ENCODE measurements at regions not wholly inside any gene's neighbourhood (a gene's known extent, or its start where the extent isn't known, plus 50 kb on each side); places are given as distances from the start of the nearest gene placed in this dataset.
"Not testable (repeated sequence)": the region's sequence is repeated elsewhere in the genome, so short reads cannot be mapped to it uniquely, and the experiment has no call there.

- no peak for DNase-seq
Observed at GRCh38 chr5:167361795-167362194, 929.6 kb upstream of the WWC1 start.

DNA sequence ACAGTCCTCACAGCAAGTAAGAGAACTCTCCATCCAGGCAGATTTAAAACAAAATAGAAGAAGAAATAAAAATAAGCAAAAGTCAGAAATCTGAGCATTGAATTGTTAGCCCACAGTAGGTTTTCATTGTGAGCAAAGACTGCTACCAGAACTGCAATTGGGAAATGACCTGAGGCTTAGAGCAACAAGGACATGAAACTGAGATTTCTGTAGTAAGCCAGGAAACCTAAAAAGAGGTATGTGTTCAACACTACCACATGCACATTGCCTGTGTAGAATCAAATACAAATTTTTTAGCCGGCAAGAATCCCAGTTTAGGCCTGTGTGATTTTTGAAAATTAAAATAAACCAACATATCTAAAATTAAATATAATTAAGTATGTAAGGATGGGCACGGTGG, 928.4 kb upstream of the WWC1 start:
- no peak for DNase-seq

DNA sequence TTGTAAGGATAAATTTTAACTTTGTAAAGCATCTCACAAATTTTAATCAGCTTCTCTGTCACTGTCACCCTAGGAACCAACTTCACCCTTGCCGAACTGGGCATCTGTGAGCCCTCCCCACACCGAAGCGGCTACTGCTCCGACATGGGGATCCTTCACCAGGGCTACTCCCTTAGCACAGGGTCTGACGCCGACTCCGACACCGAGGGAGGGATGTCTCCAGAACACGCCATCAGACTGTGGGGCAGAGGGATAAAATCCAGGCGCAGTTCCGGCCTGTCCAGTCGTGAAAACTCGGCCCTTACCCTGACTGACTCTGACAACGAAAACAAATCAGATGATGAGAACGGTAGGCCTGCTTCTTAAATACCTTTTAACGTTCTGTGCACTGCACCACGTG, 916.3 kb upstream of the WWC1 start:
- DNase-seq: no peak

DNA sequence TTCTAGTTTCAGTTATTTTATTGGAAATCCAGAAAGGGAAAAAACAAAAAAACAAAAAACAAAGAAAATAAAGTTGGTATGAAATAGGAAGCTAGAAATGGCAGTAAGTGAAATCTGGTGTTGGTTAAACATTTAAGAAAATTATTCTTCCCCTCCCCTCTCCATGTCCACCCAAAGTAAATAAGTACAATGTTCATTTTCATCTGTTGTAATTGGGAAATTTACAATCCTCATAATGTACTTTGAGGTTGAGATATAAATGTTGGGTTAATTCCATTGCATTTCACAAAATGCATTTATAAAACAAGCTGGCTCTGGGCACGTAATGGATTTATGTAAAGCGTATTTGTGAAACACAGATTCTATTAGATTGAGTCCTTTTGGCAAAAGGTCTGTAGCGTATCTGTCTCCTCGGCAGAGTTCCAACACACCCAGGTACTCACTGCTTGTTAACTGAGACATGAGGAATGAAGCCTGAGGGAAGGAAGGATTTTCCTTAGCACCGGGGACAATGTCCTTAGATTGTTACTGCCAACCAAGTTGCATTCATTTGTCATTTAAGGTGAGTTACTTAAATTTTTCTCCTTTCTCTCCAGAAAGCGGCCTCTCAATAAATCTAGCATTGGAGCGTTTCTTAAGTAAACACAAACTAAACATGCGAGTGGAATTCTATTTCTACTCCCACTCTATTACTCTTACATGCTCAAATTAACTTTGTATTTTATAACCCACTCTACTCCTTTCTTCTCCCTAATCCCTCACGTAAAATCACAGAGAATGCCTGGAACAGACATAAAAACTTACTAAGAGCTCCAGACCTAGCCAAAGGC, 912.3 kb upstream of the WWC1 start:
- no peak for DNase-seq

DNA sequence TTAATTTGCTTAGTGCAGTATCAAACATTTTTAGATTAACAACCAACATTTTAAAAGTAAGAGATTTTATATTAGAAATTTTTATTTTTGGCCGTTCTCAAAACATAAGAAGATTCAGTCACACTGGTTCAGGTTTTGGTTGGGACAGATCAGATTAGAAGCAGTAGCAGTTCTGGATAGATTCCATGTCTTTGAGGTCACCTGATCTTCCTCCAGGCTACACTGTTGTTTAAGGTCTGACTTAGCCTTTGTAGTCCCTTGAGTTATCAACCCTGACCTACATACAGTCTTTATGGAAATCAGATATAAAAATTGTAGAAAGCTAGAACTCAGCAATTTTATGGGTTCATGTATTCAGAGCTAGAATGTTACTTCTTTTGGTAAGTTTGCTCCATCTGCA, 910.0 kb upstream of the WWC1 start:
- no peak for DNase-seq

- no peak for DNase-seq
Observed at GRCh38 chr5:167389537-167389936, 901.9 kb upstream of the WWC1 start.

- not testable (repeated sequence) for DNase-seq
Observed at GRCh38 chr5:167391286-167391685, 900.2 kb upstream of the WWC1 start.

GRCh38 chr5:167392240-167392639, 899.2 kb upstream of the WWC1 start:
- DNase-seq: no peak

- DNase-seq: no peak
Observed at GRCh38 chr5:167393358-167393757, 898.1 kb upstream of the WWC1 start.

- DNase-seq: no peak
Observed at GRCh38 chr5:167402671-167403070, 888.8 kb upstream of the WWC1 start.

GRCh38 chr5:167406513-167406912, 884.9 kb upstream of the WWC1 start:
- no peak for DNase-seq

- DNase-seq: no peak
Observed at GRCh38 chr5:167412556-167412955, 878.9 kb upstream of the WWC1 start.

DNA sequence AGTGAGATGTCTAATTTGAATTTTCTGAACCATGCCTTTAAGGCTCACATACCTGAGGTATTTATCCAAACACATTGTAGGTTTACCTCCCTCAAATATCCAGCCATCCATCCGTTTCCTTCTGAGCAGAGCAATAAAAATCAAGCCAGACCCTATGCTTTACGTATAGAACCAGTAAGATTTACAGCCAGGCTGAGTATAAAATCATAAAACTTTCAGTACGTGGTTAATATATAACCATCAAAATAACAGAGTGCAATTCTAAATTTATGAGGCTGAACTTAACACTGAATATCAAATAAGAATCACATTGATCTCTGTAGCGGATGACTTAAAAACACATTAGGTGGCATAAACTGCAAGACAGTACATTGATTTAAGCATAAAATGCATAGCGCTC, 877.9 kb upstream of the WWC1 start:
- DNase-seq: no peak

DNA sequence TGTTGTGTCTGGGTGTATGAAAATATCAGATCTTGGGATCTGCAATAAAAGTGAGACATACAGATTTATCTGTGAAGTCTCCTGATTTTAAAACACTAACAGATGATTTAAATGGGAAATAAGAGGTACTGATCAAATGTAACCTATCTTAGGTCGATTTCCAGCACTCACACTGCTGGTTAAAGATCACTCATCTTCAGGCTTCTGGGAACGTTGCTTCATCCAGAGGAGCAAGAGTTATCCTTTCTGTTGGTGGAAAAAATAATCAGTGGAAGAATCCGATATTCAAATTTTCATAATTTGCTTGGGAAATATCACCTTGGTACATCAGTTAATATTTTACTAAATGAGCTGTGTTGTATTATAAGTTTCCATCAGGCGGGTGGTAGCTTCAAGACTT, 876.8 kb upstream of the WWC1 start:
- no peak for DNase-seq

DNA sequence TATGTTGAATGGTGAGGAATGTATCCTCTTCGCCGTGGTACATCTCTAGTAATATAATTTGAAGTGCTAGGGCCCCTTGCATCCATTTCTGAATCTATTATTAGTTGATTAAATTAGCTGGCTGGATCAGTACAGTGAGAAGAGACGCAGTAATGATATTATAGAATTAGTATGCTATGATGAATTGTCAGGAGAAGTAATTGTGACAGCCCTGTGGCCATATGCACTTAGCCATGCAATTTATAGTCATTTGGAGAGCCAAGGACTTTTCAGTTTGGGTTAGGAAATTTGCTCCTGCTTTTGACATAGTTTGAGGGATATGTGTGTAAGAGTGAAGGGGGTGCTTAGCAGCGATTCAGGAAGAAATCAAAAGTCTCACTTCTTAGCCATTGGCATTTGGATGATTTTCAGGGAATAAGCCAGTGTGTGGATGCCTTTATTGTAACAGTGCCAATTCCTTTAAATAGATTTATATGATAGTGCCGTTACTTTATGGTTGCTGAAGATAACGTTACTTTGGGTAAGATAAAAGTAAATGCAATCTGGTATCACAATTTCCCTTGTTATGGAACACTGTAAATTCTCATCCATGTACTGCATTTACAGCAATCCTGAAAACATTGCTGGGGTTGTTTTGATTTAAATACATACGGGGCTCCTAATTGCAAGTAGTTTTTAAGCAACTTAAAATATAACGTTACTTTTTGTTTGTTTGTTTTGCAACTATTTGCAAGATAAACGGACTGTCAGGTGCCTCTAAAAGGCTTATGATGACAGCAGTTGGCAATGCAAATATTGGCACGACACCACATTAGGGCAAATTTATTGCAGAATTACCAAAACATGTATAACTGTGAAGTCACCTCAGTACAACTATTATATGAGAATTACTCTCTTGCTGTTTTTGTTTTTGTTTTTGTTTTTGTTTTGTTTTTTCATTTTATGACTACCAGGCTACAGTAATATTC, 875.4 kb upstream of the WWC1 start:
- no peak for DNase-seq

GRCh38 chr5:167417662-167418061, 873.8 kb upstream of the WWC1 start:
- DNase-seq: no peak

DNA sequence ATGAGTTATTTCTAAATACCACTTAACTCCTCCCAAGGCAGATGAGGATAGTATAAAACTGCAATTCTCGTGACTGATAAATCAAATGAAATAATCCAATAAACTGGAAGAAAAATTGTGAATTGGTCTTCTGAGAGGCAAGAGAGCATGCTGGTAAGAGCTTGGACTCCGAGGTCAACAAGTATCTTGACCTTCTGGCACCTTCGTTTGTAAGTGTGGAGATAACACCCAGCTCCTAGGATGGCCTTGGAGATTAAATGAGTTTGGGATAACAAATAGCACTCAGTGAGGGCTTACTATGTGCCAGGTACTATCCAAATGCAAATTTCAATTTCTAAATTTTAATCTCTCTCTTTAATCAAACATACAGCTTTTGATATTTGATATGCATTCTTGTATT, 866.3 kb upstream of the WWC1 start:
- DNase-seq: no peak

GRCh38 chr5:167426501-167426900, 864.9 kb upstream of the WWC1 start:
- DNase-seq: no peak

DNA sequence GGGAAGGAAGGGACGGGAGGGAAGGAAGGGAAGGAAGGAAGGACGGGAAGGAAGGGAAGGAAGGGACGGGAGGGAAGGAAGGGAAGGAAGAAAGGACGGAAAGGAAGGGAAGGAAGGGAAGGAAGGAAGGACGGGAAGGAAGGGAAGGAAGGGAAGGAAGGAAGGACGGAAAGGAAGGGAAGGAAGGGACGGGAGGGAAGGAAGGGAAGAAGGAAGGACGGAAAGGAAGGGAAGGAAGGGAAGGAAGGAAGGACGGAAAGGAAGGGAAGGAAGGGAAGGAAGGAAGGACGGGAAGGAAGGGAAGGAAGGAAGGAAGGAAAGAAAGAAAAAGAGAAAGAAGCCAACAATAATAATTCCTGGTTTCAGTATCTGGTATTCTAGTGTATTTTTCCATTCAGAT, 863.8 kb upstream of the WWC1 start:
- DNase-seq: not testable (repeated sequence)

DNA sequence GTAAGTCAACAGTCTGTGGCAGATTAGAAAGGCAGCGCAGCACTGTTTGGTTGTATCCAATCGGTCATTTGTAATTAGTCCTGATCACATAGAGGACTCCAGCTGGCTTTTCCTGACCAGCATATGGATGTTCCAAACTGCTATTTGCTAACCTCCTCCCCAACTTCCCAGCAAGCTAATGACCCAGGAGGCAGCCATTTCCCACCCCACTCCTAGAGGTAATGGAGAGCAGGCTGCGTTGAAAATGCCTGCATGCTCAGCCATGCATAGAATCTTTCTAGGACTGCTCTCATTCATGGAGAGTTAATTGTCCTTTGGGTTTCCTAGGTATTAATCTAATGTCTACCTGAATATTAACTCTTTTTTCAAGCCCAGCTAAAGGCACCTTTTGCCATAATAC, 850.6 kb upstream of the WWC1 start:
- no peak for DNase-seq

DNA sequence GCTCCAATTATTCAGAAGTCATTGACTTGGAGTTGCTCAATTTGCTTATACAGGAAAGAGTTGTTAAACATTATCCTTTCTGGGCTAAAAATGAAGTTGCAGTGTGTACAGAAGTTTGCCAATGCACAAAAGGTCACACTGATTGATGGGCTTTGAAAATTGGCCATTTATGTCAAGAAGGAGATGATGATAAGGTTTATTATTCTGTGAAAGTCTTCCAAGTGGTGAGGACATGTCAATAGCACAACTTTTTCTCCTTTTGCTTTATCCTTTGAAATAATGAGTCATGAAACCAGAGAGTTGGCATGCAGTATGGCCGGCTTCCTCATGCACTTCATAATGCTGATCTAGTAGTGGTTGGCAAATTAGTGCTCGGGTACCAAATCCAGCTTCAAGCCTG, 848.5 kb upstream of the WWC1 start:
- no peak for DNase-seq

DNA sequence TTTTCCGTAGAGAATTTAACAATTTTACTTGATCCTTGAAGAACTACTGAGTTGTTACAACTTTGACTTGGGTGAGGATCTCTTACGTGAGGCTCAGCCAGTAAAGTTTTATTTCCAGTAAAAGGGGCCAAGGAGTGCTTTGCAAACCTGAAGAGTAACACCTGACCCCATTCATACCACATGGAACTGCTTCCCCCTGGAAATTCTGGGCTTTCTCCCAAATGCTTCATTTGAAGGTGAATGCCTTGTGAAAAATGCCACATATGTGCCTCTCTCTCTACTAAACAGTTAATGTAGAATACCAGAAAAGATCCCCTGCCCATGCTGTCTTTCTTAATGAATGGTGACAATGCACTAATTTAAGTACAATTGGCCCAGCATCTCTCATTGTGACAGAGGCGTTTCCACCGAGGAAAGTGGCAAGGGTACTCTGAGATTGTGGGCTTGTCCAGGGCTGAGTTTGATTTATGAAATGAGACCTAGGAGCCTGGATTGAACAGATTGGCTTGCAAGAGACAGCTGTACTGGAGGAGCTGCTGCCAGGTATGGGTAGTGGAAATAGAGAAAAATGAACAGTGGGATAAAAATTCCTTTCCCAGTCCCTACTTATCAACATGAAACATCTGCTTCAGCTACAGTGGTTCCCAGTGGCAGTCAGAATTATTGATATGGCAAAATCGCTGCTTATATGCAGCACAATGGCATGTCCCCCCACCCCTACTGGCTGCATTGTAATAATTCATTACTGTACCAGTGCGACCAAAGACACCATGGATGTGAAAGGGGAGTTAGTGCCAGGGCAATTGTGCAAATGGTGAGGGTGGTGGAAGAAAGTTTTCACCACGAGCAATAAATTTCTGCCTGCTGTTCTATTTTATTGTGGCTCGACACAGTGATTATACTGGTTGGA, 843.7 kb upstream of the WWC1 start:
- no peak for DNase-seq

DNA sequence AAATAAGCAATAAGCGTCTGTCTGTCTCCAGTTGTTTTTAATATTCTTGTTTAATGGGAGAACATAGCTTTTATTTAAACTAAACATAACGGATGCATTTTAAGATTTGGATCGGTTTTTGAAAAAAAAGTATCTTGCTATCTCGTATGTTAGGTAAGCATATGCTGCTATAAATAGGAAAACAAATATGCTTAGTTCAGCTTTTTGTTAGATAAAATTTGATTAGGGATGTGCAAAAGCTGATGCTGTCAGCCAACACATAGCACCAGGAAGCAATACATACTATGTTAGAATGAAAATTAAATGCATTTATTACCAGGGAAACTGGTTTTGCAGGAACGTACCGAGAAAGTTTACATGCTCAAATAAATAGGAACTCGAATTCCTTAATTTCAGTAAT, 843.1 kb upstream of the WWC1 start:
- DNase-seq: no peak
